Panc1 (cell line): ENCODE measurements at regions not wholly inside any gene's neighbourhood (a gene's known extent, or its start where the extent isn't known, plus 50 kb on each side); places are given as distances from the start of the nearest gene placed in this dataset.

Experiments
- CTCF ChIP-seq: fragments of 450-650 bp; IDR thresholded peaks from 2 replicates; pipeline ENCODE4 v1.5.1; 2017; ENCODE audit warnings: mild to moderate bottlenecking
- POLR2AphosphoS5 ChIP-seq: IDR thresholded peaks from 2 replicates; pipeline ENCODE4 v1.6.1; 2012; ENCODE audit warnings: mild to moderate bottlenecking, low read depth, low read length, moderate library complexity
- REST ChIP-seq, 2 experiments: IDR thresholded peaks; 2 replicates each; pipeline ENCODE4 v1.6.1; 2011 to 2012; ENCODE audit warnings: low read depth in 2 of 2, control low read depth in 1 of 2, low read length in 1 of 2, mild to moderate bottlenecking in 1 of 2, moderate library complexity in 1 of 2; ENCODE audit not compliant: insufficient read depth in 1 of 2
- SIN3A ChIP-seq: IDR thresholded peaks from 2 replicates; pipeline ENCODE4 v1.6.1; 2012; ENCODE audit warnings: low read depth, mild to moderate bottlenecking, low read length, moderate library complexity, borderline replicate concordance; ENCODE audit not compliant: insufficient read depth
- TCF7L2 ChIP-seq: IDR thresholded peaks from 2 replicates; pipeline ENCODE4 v1.6.1; 2011; ENCODE audit warnings: mild to moderate bottlenecking, low read depth, low read length, inconsistent platforms

- TF ChIP-seq POLR2AphosphoS5 (no peak), CTCF (no peak), REST (IDR thresholded peaks at IDR 0.05; ENCODE audit: insufficient read depth in 1 of 2, low read depth in 2 of 2, low read length in 1 of 2) (no peak), TCF7L2 (no peak), SIN3A (no peak)
Observed at GRCh38 chr13:106400289-106400688, 135.2 kb downstream of the EFNB2 start.
